ENCODE measurements at regions not wholly inside any gene's neighbourhood (a gene's known extent, or its start where the extent isn't known, plus 50 kb on each side); places are given as distances from the start of the nearest gene placed in this dataset.

- Mint-ChIP-seq H3K4me1 (ENCODE audit: low read depth) (no peaks in the 10 kb centered on the region), H3K27ac (no peak overlapping the region), H3K4me3 (ENCODE audit: low read depth) (no peak overlapping the region), H3K27me3 (peaks cover 43% of the 10 kb centered on the region), H3K9me3 (ENCODE audit: low read depth) (no peaks in the 10 kb centered on the region), H3K36me3 (ENCODE audit: insufficient read depth) (no peaks in the 10 kb centered on the region)
- DNase-seq (ENCODE audit: low spot score, unreplicated experiment) = no peak
- TF ChIP-seq, protein P1, sequence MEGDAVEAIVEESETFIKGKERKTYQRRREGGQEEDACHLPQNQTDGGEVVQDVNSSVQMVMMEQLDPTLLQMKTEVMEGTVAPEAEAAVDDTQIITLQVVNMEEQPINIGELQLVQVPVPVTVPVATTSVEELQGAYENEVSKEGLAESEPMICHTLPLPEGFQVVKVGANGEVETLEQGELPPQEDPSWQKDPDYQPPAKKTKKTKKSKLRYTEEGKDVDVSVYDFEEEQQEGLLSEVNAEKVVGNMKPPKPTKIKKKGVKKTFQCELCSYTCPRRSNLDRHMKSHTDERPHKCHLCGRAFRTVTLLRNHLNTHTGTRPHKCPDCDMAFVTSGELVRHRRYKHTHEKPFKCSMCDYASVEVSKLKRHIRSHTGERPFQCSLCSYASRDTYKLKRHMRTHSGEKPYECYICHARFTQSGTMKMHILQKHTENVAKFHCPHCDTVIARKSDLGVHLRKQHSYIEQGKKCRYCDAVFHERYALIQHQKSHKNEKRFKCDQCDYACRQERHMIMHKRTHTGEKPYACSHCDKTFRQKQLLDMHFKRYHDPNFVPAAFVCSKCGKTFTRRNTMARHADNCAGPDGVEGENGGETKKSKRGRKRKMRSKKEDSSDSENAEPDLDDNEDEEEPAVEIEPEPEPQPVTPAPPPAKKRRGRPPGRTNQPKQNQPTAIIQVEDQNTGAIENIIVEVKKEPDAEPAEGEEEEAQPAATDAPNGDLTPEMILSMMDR (IDR thresholded peaks at IDR 0.05; ENCODE audit: unreplicated experiment) = no peak
These were observed 152.4 kb upstream of the MLN start for GRCh38 chr6:33956206-33956605.

GRCh38 chr6:33955566-33955965 lies 151.8 kb upstream of the MLN start:
- DNase-seq (ENCODE audit: low spot score, unreplicated experiment) = no peak
- Mint-ChIP-seq H3K36me3 (ENCODE audit: insufficient read depth) (no peaks in the 10 kb centered on the region), H3K9me3 (ENCODE audit: low read depth) (no peaks in the 10 kb centered on the region), H3K4me1 (ENCODE audit: low read depth) (no peaks in the 10 kb centered on the region), H3K27ac (no peak overlapping the region), H3K4me3 (ENCODE audit: low read depth) (no peak overlapping the region), H3K27me3 (peaks cover 38% of the 10 kb centered on the region)
- TF ChIP-seq, protein P1 (IDR thresholded peaks at IDR 0.05; ENCODE audit: unreplicated experiment) = no peak

DNA sequence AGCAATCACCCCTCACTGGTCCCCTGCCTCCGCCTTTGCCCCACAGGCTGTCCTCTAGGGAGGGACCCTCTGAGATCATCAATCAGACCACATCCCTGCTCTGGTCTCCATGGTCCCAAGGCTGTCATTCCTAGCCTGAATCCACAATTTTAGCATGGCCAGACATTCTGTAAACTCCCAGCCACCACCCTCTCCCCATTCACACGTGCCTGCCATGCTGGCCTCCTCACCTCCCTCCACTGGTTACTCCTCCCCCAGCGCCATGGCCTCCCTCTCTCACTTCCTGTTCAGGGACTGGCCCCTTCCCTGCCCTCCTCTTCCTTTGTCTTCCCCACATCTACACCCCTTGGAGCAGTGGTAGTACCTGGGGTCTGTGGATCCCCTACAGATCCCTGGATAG lies 150.7 kb upstream of the MLN start:
- no peaks in the 10 kb centered on the region for H3K36me3 Mint-ChIP-seq (ENCODE audit: insufficient read depth)
- H3K4me1 Mint-ChIP-seq (ENCODE audit: low read depth) = no peaks in the 10 kb centered on the region
- TF ChIP-seq, protein P1 (IDR thresholded peaks at IDR 0.05; ENCODE audit: unreplicated experiment) = no peak
- no peak for DNase-seq (ENCODE audit: low spot score, unreplicated experiment)
- H3K9me3 Mint-ChIP-seq (ENCODE audit: low read depth) = no peaks in the 10 kb centered on the region
- H3K27me3 Mint-ChIP-seq = peaks cover 38% of the 10 kb centered on the region
- H3K4me3 Mint-ChIP-seq (ENCODE audit: low read depth) = no peak overlapping the region
- H3K27ac Mint-ChIP-seq = no peak overlapping the region

GRCh38 chr6:33953171-33953570 lies 149.4 kb upstream of the MLN start:
- no peaks in the 10 kb centered on the region for H3K9me3 Mint-ChIP-seq (ENCODE audit: low read depth)
- DNase-seq (ENCODE audit: low spot score, unreplicated experiment) = no peak
- H3K4me3 Mint-ChIP-seq (ENCODE audit: low read depth) = no peak overlapping the region
- H3K4me1 Mint-ChIP-seq (ENCODE audit: low read depth) = no peaks in the 10 kb centered on the region
- H3K36me3 Mint-ChIP-seq (ENCODE audit: insufficient read depth) = no peaks in the 10 kb centered on the region
- TF ChIP-seq, protein P1 (IDR thresholded peaks at IDR 0.05; ENCODE audit: unreplicated experiment) = no peak
- no peak overlapping the region for H3K27ac Mint-ChIP-seq
- H3K27me3 Mint-ChIP-seq = peaks cover 42% of the 10 kb centered on the region

- Mint-ChIP-seq H3K4me3 (ENCODE audit: low read depth) (no peak overlapping the region), H3K9me3 (ENCODE audit: low read depth) (no peaks in the 10 kb centered on the region), H3K27me3 (peaks cover 36% of the 10 kb centered on the region), H3K27ac (no peak overlapping the region), H3K36me3 (ENCODE audit: insufficient read depth) (no peaks in the 10 kb centered on the region), H3K4me1 (ENCODE audit: low read depth) (no peaks in the 10 kb centered on the region)
- TF ChIP-seq, protein P1 (IDR thresholded peaks at IDR 0.05; ENCODE audit: unreplicated experiment) = no peak
- DNase-seq (ENCODE audit: low spot score, unreplicated experiment) = no peak
These were observed 148.2 kb upstream of the MLN start for GRCh38 chr6:33952016-33952415.
